ENCODE measurements at regions not wholly inside any gene's neighbourhood (a gene's known extent, or its start where the extent isn't known, plus 50 kb on each side); places are given as distances from the start of the nearest gene placed in this dataset.
"Not testable (repeated sequence)": the region's sequence is repeated elsewhere in the genome, so short reads cannot be mapped to it uniquely, and the experiment has no call there.

- CTCF ChIA-PET, result interaction anchor here (0.6 kb wide), 1 partner anchor 8 kb away, joined by 3 read pairs; no protein-coding TSS in a partner anchor
Observed at GRCh38 chr11:57047610-57048009, 58.9 kb downstream of the OR5AK2 start.

GRCh38 chr11:57049749-57050148 lies 61.0 kb downstream of the OR5AK2 start:
- intact Hi-C loops (cut with micrococcal nuclease), result no loop called here
- H3K27ac Mint-ChIP-seq, result no peak overlapping the region
- H3K36me3 Mint-ChIP-seq, result no peaks in the 10 kb centered on the region
- peaks cover 16% of the 10 kb centered on the region for H3K9me3 Mint-ChIP-seq
- no peaks in the 10 kb centered on the region for H3K27me3 Mint-ChIP-seq
- POLR2A ChIA-PET, result no interaction called here
- no peak overlapping the region for H3K4me3 Mint-ChIP-seq
- no peak for DNase-seq
- CTCF ChIA-PET, result no interaction called here
- no peaks in the 10 kb centered on the region for H3K4me1 Mint-ChIP-seq (ENCODE audit: low read depth)

More at GRCh38 chr11:57047610-57048009, 58.9 kb downstream of the OR5AK2 start:
- Mint-ChIP-seq H3K36me3 (no peaks in the 10 kb centered on the region), H3K27ac (no peak overlapping the region), H3K4me1 (ENCODE audit: low read depth) (no peaks in the 10 kb centered on the region), H3K9me3 (peaks cover 22% of the 10 kb centered on the region), H3K27me3 (no peaks in the 10 kb centered on the region), H3K4me3 (no peak overlapping the region)
- intact Hi-C loops (cut with micrococcal nuclease), result no loop called here
- POLR2A ChIA-PET, result no interaction called here
- DNase-seq, result no peak

GRCh38 chr11:57054817-57055216 lies 66.1 kb downstream of the OR5AK2 start:
- no peaks in the 10 kb centered on the region for H3K36me3 Mint-ChIP-seq
- H3K27me3 Mint-ChIP-seq, result no peaks in the 10 kb centered on the region
- no peak overlapping the region for H3K27ac Mint-ChIP-seq
- no peak overlapping the region for H3K4me3 Mint-ChIP-seq
- no peaks in the 10 kb centered on the region for H3K9me3 Mint-ChIP-seq
- DNase-seq, result no peak
- ChIA-PET POLR2A (no interaction called here), CTCF (no interaction called here)
- no peaks in the 10 kb centered on the region for H3K4me1 Mint-ChIP-seq (ENCODE audit: low read depth)
- intact Hi-C loops (cut with micrococcal nuclease), result no loop called here

- no peaks in the 10 kb centered on the region for H3K36me3 Mint-ChIP-seq
- no peak for DNase-seq
- ChIA-PET CTCF (no interaction called here), POLR2A (no interaction called here)
- peaks cover 3% of the 10 kb centered on the region for H3K9me3 Mint-ChIP-seq
- intact Hi-C loops (cut with micrococcal nuclease), result no loop called here
- H3K4me1 Mint-ChIP-seq (ENCODE audit: low read depth), result no peaks in the 10 kb centered on the region
- no peak overlapping the region for H3K4me3 Mint-ChIP-seq
- no peak overlapping the region for H3K27ac Mint-ChIP-seq
- H3K27me3 Mint-ChIP-seq, result no peaks in the 10 kb centered on the region
Observed at GRCh38 chr11:57055744-57056143, 67.0 kb downstream of the OR5AK2 start.

- peaks cover 10% of the 10 kb centered on the region for H3K9me3 Mint-ChIP-seq
- intact Hi-C loops (cut with micrococcal nuclease), result no loop called here
- DNase-seq, result no peak
- H3K4me3 Mint-ChIP-seq, result no peak overlapping the region
- CTCF ChIA-PET, result no interaction called here
- POLR2A ChIA-PET, result no interaction called here
- no peaks in the 10 kb centered on the region for H3K36me3 Mint-ChIP-seq
- no peaks in the 10 kb centered on the region for H3K27me3 Mint-ChIP-seq
- no peak overlapping the region for H3K27ac Mint-ChIP-seq
- H3K4me1 Mint-ChIP-seq (ENCODE audit: low read depth), result no peaks in the 10 kb centered on the region
Observed at GRCh38 chr11:57056735-57057134, 68.0 kb downstream of the OR5AK2 start.

- intact Hi-C loops (cut with micrococcal nuclease), result no loop called here
- DNase-seq, result no peak
- ChIA-PET CTCF (no interaction called here), POLR2A (no interaction called here)
- no peaks in the 10 kb centered on the region for H3K4me1 Mint-ChIP-seq (ENCODE audit: low read depth)
- peaks cover 2% of the 10 kb centered on the region for H3K36me3 Mint-ChIP-seq
- H3K27me3 Mint-ChIP-seq, result no peaks in the 10 kb centered on the region
- H3K4me3 Mint-ChIP-seq, result no peak overlapping the region
- H3K9me3 Mint-ChIP-seq, result peaks cover 12% of the 10 kb centered on the region
- no peak overlapping the region for H3K27ac Mint-ChIP-seq
Observed at GRCh38 chr11:57057561-57057960, 68.8 kb downstream of the OR5AK2 start.

- H3K27ac Mint-ChIP-seq; H3K4me3 Mint-ChIP-seq; H3K27me3 Mint-ChIP-seq; POLR2A ChIA-PET; H3K4me1 Mint-ChIP-seq (ENCODE audit: low read depth); intact Hi-C loops (cut with micrococcal nuclease); H3K36me3 Mint-ChIP-seq; DNase-seq: not testable (repeated sequence)
- peaks cover 19% of the 10 kb centered on the region for H3K9me3 Mint-ChIP-seq
- CTCF ChIA-PET, result interaction anchor here (0.6 kb wide), 1 partner anchor 243 kb away, joined by 4 read pairs; no protein-coding TSS in a partner anchor
Observed at GRCh38 chr11:57062957-57063356, 74.2 kb downstream of the OR5AK2 start.

GRCh38 chr11:57069942-57070341 lies 81.2 kb downstream of the OR5AK2 start:
- H3K27ac Mint-ChIP-seq, result no peak overlapping the region
- no peaks in the 10 kb centered on the region for H3K4me1 Mint-ChIP-seq (ENCODE audit: low read depth)
- peaks cover 7% of the 10 kb centered on the region for H3K9me3 Mint-ChIP-seq
- no peaks in the 10 kb centered on the region for H3K36me3 Mint-ChIP-seq
- POLR2A ChIA-PET, result no interaction called here
- intact Hi-C loops (cut with micrococcal nuclease), result no loop called here
- no peak for DNase-seq
- CTCF ChIA-PET, result no interaction called here
- no peaks in the 10 kb centered on the region for H3K27me3 Mint-ChIP-seq
- H3K4me3 Mint-ChIP-seq, result no peak overlapping the region

GRCh38 chr11:57071829-57072228 lies 83.1 kb downstream of the OR5AK2 start:
- H3K4me3 Mint-ChIP-seq, result no peak overlapping the region
- H3K9me3 Mint-ChIP-seq, result peaks cover 4% of the 10 kb centered on the region
- no peaks in the 10 kb centered on the region for H3K36me3 Mint-ChIP-seq
- ChIA-PET POLR2A (no interaction called here), CTCF (no interaction called here)
- H3K27me3 Mint-ChIP-seq, result no peaks in the 10 kb centered on the region
- intact Hi-C loops (cut with micrococcal nuclease), result no loop called here
- H3K27ac Mint-ChIP-seq, result no peak overlapping the region
- no peak for DNase-seq
- H3K4me1 Mint-ChIP-seq (ENCODE audit: low read depth), result no peaks in the 10 kb centered on the region

- Mint-ChIP-seq H3K36me3 (no peaks in the 10 kb centered on the region), H3K9me3 (no peaks in the 10 kb centered on the region), H3K4me3 (no peak overlapping the region), H3K27me3 (no peaks in the 10 kb centered on the region), H3K27ac (no peak overlapping the region), H3K4me1 (ENCODE audit: low read depth) (no peaks in the 10 kb centered on the region)
- intact Hi-C loops (cut with micrococcal nuclease), result no loop called here
- POLR2A ChIA-PET, result no interaction called here
- no peak for DNase-seq
- CTCF ChIA-PET, result no interaction called here
Observed at GRCh38 chr11:57072640-57073039, 83.9 kb downstream of the OR5AK2 start.

GRCh38 chr11:57073128-57073527 lies 84.4 kb downstream of the OR5AK2 start:
- CTCF ChIA-PET, result no interaction called here
- Mint-ChIP-seq H3K27me3 (no peaks in the 10 kb centered on the region), H3K4me1 (ENCODE audit: low read depth) (no peaks in the 10 kb centered on the region), H3K9me3 (no peaks in the 10 kb centered on the region), H3K4me3 (no peak overlapping the region), H3K36me3 (no peaks in the 10 kb centered on the region), H3K27ac (no peak overlapping the region)
- no peak for DNase-seq
- intact Hi-C loops (cut with micrococcal nuclease), result no loop called here
- POLR2A ChIA-PET, result no interaction called here

- Mint-ChIP-seq H3K36me3 (no peaks in the 10 kb centered on the region), H3K27me3 (peaks cover 2% of the 10 kb centered on the region), H3K27ac (no peak overlapping the region), H3K4me3 (no peak overlapping the region), H3K9me3 (no peaks in the 10 kb centered on the region), H3K4me1 (ENCODE audit: low read depth) (no peaks in the 10 kb centered on the region)
- DNase-seq, result no peak
- ChIA-PET POLR2A (no interaction called here), CTCF (no interaction called here)
- intact Hi-C loops (cut with micrococcal nuclease), result no loop called here
Observed at GRCh38 chr11:57081356-57081755, 92.6 kb downstream of the OR5AK2 start.

GRCh38 chr11:57082125-57082524 lies 93.4 kb downstream of the OR5AK2 start:
- Mint-ChIP-seq H3K9me3 (no peaks in the 10 kb centered on the region), H3K4me1 (ENCODE audit: low read depth) (no peaks in the 10 kb centered on the region), H3K4me3 (no peak overlapping the region), H3K36me3 (no peaks in the 10 kb centered on the region), H3K27ac (no peak overlapping the region), H3K27me3 (peaks cover 2% of the 10 kb centered on the region)
- no peak for DNase-seq
- ChIA-PET POLR2A (no interaction called here), CTCF (no interaction called here)
- intact Hi-C loops (cut with micrococcal nuclease), result no loop called here
